COR-L47 (cell line): ENCODE measurements at regions not wholly inside any gene's neighbourhood (a gene's known extent, or its start where the extent isn't known, plus 50 kb on each side); places are given as distances from the start of the nearest gene placed in this dataset.
A peak's percentile ranks its signal among the peaks of the same experiment; 100 is the strongest.

Experiments
- DNase-seq: peaks from one replicate; lab custom pipeline; 2025; lab: John Stamatoyannopoulos, UW

- no peak for DNase-seq
Observed at GRCh38 chr17:70653850-70654249, 484.5 kb downstream of the KCNJ2 start.

GRCh38 chr17:70654706-70655105 is 485.4 kb downstream of the KCNJ2 start:
- DNase-seq = peak; percentile 46

GRCh38 chr17:70655176-70655958 is 486.0 kb downstream of the KCNJ2 start:
- DNase-seq = peak; percentile 71

- no peak for DNase-seq
Observed at GRCh38 chr17:70658317-70658716, 489.0 kb downstream of the KCNJ2 start.

- DNase-seq = no peak
Observed at GRCh38 chr17:70658840-70659239, 489.5 kb downstream of the KCNJ2 start.

GRCh38 chr17:70661342-70662222 is 492.2 kb downstream of the KCNJ2 start:
- DNase-seq = no peak

- DNase-seq = no peak
Observed at GRCh38 chr17:70668276-70668937, 499.1 kb downstream of the KCNJ2 start.

- DNase-seq = no peak
Observed at GRCh38 chr17:70668938-70669778, 499.8 kb downstream of the KCNJ2 start.

- DNase-seq = no peak
Observed at GRCh38 chr17:70674061-70674460, 504.7 kb downstream of the KCNJ2 start.

GRCh38 chr17:70675070-70675590 is 505.8 kb downstream of the KCNJ2 start:
- DNase-seq = no peak

GRCh38 chr17:70677783-70678647 is 508.7 kb downstream of the KCNJ2 start:
- DNase-seq = no peak

GRCh38 chr17:70678889-70679288 is 509.6 kb downstream of the KCNJ2 start:
- no peak for DNase-seq

GRCh38 chr17:70683936-70684335 is 514.6 kb downstream of the KCNJ2 start:
- DNase-seq = no peak

- no peak for DNase-seq
Observed at GRCh38 chr17:70687421-70687820, 518.1 kb downstream of the KCNJ2 start.

- DNase-seq = no peak
Observed at GRCh38 chr17:70691150-70691549, 521.8 kb downstream of the KCNJ2 start.

GRCh38 chr17:70699408-70699807 is 530.1 kb downstream of the KCNJ2 start:
- no peak for DNase-seq

- DNase-seq = no peak
Observed at GRCh38 chr17:70702683-70703255, 533.4 kb downstream of the KCNJ2 start.

GRCh38 chr17:70709596-70709995 is 540.3 kb downstream of the KCNJ2 start:
- peak; percentile 12 for DNase-seq

- no peak for DNase-seq
Observed at GRCh38 chr17:70713694-70714093, 544.4 kb downstream of the KCNJ2 start.

GRCh38 chr17:70716551-70716950 is 547.2 kb downstream of the KCNJ2 start:
- DNase-seq = no peak
